ENCODE measurements at regions not wholly inside any gene's neighbourhood (a gene's known extent, or its start where the extent isn't known, plus 50 kb on each side); places are given as distances from the start of the nearest gene placed in this dataset.
"Not testable (repeated sequence)": the region's sequence is repeated elsewhere in the genome, so short reads cannot be mapped to it uniquely, and the experiment has no call there.

GRCh38 chr6:106875782-106876321 is 98.7 kb downstream of the CD24 start:
- Mint-ChIP-seq H3K36me3 (peaks cover 6 to 9% of the 10 kb centered on the region in 2 donors), H3K27me3 (no peaks in the 10 kb centered on the region), H3K4me3 (no peak overlapping the region), H3K4me1 (no peaks in the 10 kb centered on the region), H3K9me3 (peaks cover 6 to 22% (median 9%) of the 10 kb centered on the region in 7 donors), H3K27ac (no peak overlapping the region)
- ATAC-seq (ENCODE audit: low read depth in 2 of 2) (no peak), DNase-seq (no peak)

DNA sequence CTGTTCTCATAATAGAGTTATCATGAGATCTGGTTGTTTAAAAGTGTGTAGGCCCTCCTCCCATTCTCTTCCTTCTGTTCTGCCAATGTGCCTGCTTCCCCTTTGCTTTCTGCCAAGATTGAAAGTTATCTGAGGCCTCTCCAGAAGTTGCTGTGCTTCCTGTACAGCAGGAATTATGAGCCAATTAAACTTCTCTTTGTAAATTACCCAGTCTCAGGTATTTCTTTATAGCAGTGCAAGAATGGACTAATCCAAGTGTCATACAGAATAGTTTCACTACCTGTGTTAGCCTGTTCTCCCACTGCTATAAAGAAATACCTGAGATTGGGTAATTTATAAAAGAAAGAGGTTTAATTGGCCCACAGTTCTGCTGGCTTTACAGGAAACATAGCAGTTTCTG is 100.0 kb downstream of the CD24 start:
- Mint-ChIP-seq H3K9me3 (peaks cover 8 to 26% (median 9%) of the 10 kb centered on the region in 7 donors), H3K27ac (no peak overlapping the region), H3K4me1 (no peaks in the 10 kb centered on the region), H3K36me3 (peaks cover 6 to 10% of the 10 kb centered on the region in 2 donors), H3K4me3 (peak overlapping the region in 1 of 8 donors; percentile 53), H3K27me3 (no peaks in the 10 kb centered on the region)
- ATAC-seq (ENCODE audit: low read depth in 2 of 2) (no peak), DNase-seq (no peak)

GRCh38 chr6:106872049-106872448 is 102.5 kb downstream of the CD24 start:
- H3K9me3 Mint-ChIP-seq = peaks cover 13 to 30% (median 19%) of the 10 kb centered on the region in 7 donors
- no peak for DNase-seq
- H3K4me3 Mint-ChIP-seq = no peak overlapping the region
- H3K27me3 Mint-ChIP-seq = no peaks in the 10 kb centered on the region
- no peak for ATAC-seq (ENCODE audit: low read depth in 2 of 2)
- peaks cover 5 to 20% of the 10 kb centered on the region in 2 donors for H3K36me3 Mint-ChIP-seq
- H3K4me1 Mint-ChIP-seq = no peaks in the 10 kb centered on the region
- H3K27ac Mint-ChIP-seq = no peak overlapping the region

- DNase-seq (no peak), ATAC-seq (ENCODE audit: low read depth in 2 of 2) (no peak)
- Mint-ChIP-seq H3K27me3 (no peaks in the 10 kb centered on the region), H3K36me3 (peaks cover 0 to 14% of the 10 kb centered on the region in 2 donors), H3K9me3 (peaks cover 9 to 26% (median 14%) of the 10 kb centered on the region in 7 donors), H3K4me1 (no peaks in the 10 kb centered on the region), H3K27ac (peak overlapping the region in 3 of 6 donors; percentile 2 to 53 (median 31)), H3K4me3 (no peak overlapping the region)
These were observed 103.5 kb downstream of the CD24 start for GRCh38 chr6:106870824-106871717.

DNA sequence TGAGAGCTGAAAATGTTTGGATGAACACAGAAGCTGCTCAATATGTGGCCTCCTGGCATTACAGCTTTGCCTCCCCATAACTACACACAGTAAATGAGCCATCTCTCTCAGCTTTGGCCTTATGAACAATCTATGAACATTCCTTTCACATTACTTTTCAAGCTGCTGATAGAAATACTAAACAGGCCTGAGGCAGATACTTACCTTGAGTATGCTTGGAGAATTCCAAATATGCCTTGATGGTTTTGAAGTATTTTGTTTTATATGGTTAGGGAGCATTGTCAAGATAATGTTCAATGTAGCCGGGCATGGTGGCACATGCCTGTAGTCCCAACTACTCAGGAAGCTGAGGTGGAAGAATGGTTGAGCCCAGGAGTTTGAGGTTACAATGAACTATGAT is 104.5 kb downstream of the CD24 start:
- no peak overlapping the region for H3K4me3 Mint-ChIP-seq
- no peaks in the 10 kb centered on the region for H3K4me1 Mint-ChIP-seq
- ATAC-seq (ENCODE audit: low read depth in 2 of 2) (no peak), DNase-seq (no peak)
- no peaks in the 10 kb centered on the region for H3K27me3 Mint-ChIP-seq
- H3K27ac Mint-ChIP-seq = no peak overlapping the region
- H3K9me3 Mint-ChIP-seq = peaks cover 8 to 21% (median 12%) of the 10 kb centered on the region in 7 donors
- H3K36me3 Mint-ChIP-seq = peaks cover 0 to 14% of the 10 kb centered on the region in 2 donors

DNA sequence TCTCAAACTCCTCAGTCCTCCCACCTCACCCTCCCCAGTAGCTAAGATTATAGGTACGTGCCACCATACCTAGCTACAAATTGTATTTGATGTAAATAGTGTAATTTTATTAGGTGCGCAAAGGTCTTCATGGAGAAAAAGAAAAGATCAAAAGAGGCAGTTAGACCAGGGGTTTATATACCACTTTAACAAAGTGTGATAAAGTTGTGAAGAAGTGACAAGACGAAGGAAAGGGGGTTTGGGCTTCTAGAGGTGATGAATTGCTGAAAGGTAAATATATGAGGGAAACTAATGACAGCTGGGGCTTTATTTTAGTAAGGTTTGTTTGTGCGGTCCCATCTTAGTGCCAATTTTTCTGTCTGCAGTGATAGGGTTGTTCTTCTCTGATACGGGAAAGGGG is 105.3 kb downstream of the CD24 start:
- ATAC-seq (ENCODE audit: low read depth in 2 of 2) = no peak
- Mint-ChIP-seq H3K27me3 (no peaks in the 10 kb centered on the region), H3K4me1 (no peaks in the 10 kb centered on the region), H3K27ac (no peak overlapping the region), H3K4me3 (no peak overlapping the region), H3K36me3 (peaks cover 0 to 14% of the 10 kb centered on the region in 2 donors), H3K9me3 (peaks cover 4 to 24% (median 12%) of the 10 kb centered on the region in 7 donors)
- DNase-seq = no peak

- Mint-ChIP-seq H3K4me1 (no peaks in the 10 kb centered on the region), H3K36me3 (peaks cover 6 to 22% of the 10 kb centered on the region in 2 donors), H3K4me3 (peak overlapping the region in 1 of 8 donors; percentile 10), H3K27ac (peak overlapping the region in 3 of 6 donors; percentile 69 to 74 (median 70)), H3K27me3 (no peaks in the 10 kb centered on the region), H3K9me3 (peaks cover 11 to 28% (median 17%) of the 10 kb centered on the region in 7 donors)
- DNase-seq (no peak), ATAC-seq (ENCODE audit: low read depth in 2 of 2) (no peak)
These were observed 107.5 kb downstream of the CD24 start for GRCh38 chr6:106866875-106867658.

DNA sequence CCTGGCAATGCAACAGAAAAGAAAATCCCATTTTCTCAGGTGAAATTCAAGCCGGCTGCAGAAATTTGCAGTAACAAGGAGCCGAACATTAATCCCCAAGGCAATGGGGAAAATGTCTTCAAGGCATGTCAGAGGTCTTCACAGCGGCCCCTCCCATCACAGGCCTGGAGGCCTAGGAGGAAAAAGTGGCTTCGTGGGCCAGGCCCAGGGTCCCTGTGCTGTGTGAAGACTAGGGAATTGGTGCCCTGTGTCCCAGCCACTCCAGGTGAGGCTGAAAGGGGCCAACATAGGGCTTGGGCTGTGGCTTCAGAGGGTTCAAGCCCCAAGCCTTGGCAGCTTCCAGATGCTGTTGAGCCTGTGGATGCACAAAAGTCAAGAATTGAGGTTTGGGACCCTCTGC is 111.7 kb downstream of the CD24 start:
- ATAC-seq (ENCODE audit: low read depth in 2 of 2) = no peak
- H3K36me3 Mint-ChIP-seq = peaks cover 11 to 30% of the 10 kb centered on the region in 2 donors
- no peaks in the 10 kb centered on the region for H3K27me3 Mint-ChIP-seq
- H3K27ac Mint-ChIP-seq = no peak overlapping the region
- H3K4me1 Mint-ChIP-seq = peaks cover 0 to 4% (median 0%) of the 10 kb centered on the region in 3 donors
- H3K4me3 Mint-ChIP-seq = no peak overlapping the region
- H3K9me3 Mint-ChIP-seq = peaks cover 11 to 32% (median 20%) of the 10 kb centered on the region in 7 donors
- DNase-seq = no peak

DNA sequence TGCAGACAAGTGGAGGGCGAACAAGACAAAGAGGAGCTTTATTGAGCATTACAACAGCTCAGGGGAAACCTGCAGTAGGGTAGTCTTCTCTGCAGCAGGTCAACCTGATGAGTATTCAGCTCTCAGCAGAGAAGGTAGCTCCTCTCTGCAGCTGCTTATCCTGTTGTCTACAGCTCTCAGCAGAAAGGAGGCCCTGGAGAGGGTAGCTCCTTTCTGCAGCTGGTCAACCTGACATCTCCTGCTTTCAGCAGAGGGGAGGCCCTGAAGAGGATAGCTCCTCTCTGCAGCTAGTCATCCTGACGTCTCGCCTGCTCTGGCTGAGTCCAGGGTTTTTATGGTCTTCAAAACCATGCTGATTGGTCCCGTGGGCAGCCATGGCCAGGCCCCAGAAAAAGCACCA is 113.6 kb downstream of the CD24 start:
- ATAC-seq (ENCODE audit: low read depth in 2 of 2) (no peak), DNase-seq (no peak)
- H3K9me3 Mint-ChIP-seq = peaks cover 11 to 32% (median 20%) of the 10 kb centered on the region in 7 donors
- no peaks in the 10 kb centered on the region for H3K27me3 Mint-ChIP-seq
- no peak overlapping the region for H3K27ac Mint-ChIP-seq
- peaks cover 11 to 30% of the 10 kb centered on the region in 2 donors for H3K36me3 Mint-ChIP-seq
- peak overlapping the region in 1 of 8 donors; percentile 20 for H3K4me3 Mint-ChIP-seq
- peaks cover 0 to 8% (median 0%) of the 10 kb centered on the region in 3 donors for H3K4me1 Mint-ChIP-seq

- peaks cover 11 to 31% (median 20%) of the 10 kb centered on the region in 7 donors for H3K9me3 Mint-ChIP-seq
- H3K27me3 Mint-ChIP-seq = peaks cover 0 to 3% (median 0%) of the 10 kb centered on the region in 3 donors
- H3K4me1 Mint-ChIP-seq = peaks cover 0 to 8% (median 0%) of the 10 kb centered on the region in 3 donors
- DNase-seq (no peak), ATAC-seq (ENCODE audit: low read depth in 2 of 2) (no peak)
- H3K4me3 Mint-ChIP-seq = no peak overlapping the region
- peak overlapping the region in 1 of 6 donors; percentile 60 for H3K27ac Mint-ChIP-seq
- H3K36me3 Mint-ChIP-seq = peaks cover 11 to 30% of the 10 kb centered on the region in 2 donors
These were observed 115.9 kb downstream of the CD24 start for GRCh38 chr6:106858653-106859092.

GRCh38 chr6:106857771-106858652 is 116.5 kb downstream of the CD24 start:
- no peak overlapping the region for H3K4me3 Mint-ChIP-seq
- H3K27ac Mint-ChIP-seq = peak overlapping the region in 2 of 6 donors; percentile 36 to 60

DNA sequence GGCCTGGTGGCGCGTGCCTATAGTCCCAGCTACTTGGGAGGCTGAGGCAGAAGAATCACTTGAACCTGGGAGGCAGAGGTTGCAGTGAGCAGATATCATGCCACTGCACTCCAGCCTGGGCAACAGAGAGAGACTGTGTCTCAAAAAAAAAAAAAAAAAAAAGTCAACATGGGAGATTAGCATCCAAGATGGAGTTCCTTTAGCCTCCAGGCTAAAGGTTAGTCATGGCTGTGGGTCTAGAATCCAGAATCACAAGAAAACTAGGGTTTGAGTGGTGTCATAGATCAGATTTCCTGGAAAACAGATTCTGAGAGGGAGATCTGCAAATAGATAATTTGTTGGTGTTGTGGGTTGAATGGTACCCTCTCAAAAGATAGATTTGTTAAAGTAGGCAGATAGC is 117.2 kb downstream of the CD24 start:
- H3K27me3 Mint-ChIP-seq; H3K27ac Mint-ChIP-seq; DNase-seq; H3K4me1 Mint-ChIP-seq; ATAC-seq (ENCODE audit: low read depth in 2 of 2); H3K4me3 Mint-ChIP-seq: not testable (repeated sequence)
- Mint-ChIP-seq H3K36me3 (peaks cover 10 to 27% of the 10 kb centered on the region in 2 donors), H3K9me3 (peaks cover 10 to 32% (median 19%) of the 10 kb centered on the region in 7 donors)

More at GRCh38 chr6:106857771-106858652, 116.5 kb downstream of the CD24 start:
- Mint-ChIP-seq H3K36me3 (peaks cover 11 to 30% of the 10 kb centered on the region in 2 donors), H3K9me3 (peaks cover 11 to 31% (median 21%) of the 10 kb centered on the region in 7 donors), H3K4me1 (peaks cover 0 to 8% (median 0%) of the 10 kb centered on the region in 3 donors), H3K27me3 (peaks cover 0 to 3% (median 0%) of the 10 kb centered on the region in 3 donors)
- DNase-seq (no peak), ATAC-seq (ENCODE audit: low read depth in 2 of 2) (no peak)

Data from naive B cell (primary cell).